ENCODE measurements at regions not wholly inside any gene's neighbourhood (a gene's known extent, or its start where the extent isn't known, plus 50 kb on each side); places are given as distances from the start of the nearest gene placed in this dataset.

- H3K4me1 ChIP-seq (ENCODE audit: control insufficient read depth, extremely low read depth, insufficient read depth, low read length) = peaks cover 14% of the 10 kb centered on the region
- no peak for TF ChIP-seq EZH2 (IDR thresholded peaks at IDR 0.05; ENCODE audit: low read length, missing control alignments)
- no peak for TF ChIP-seq CTCF (conservative IDR thresholded peaks at IDR 0.05 in 1 of 2, IDR thresholded peaks at IDR 0.05 in 1 of 2; ENCODE audit: low read depth in 1 of 2, low read length in 2 of 2)
- DNase-seq (ENCODE audit: low read depth in 2 of 2) = no peak
- no peak overlapping the region for H2AFZ ChIP-seq (ENCODE audit: low read length)
- H3K79me2 ChIP-seq (ENCODE audit: control insufficient read depth, insufficient read depth, low read length) = no peaks in the 10 kb centered on the region
- H3K9ac ChIP-seq (ENCODE audit: insufficient read depth, low read length) = no peak overlapping the region
- H3K4me2 ChIP-seq (ENCODE audit: extremely low read depth, insufficient read depth, low read length) = no peak overlapping the region
- H3K27me3 ChIP-seq (ENCODE audit: control insufficient read depth, insufficient read depth, low read length) = peaks cover 7% of the 10 kb centered on the region
- H3K27ac ChIP-seq (ENCODE audit: insufficient read depth, low read length) = no peak overlapping the region
- no peaks in the 10 kb centered on the region for H3K36me3 ChIP-seq (ENCODE audit: control insufficient read depth, insufficient read depth, low read length)
- no peaks in the 10 kb centered on the region for H3K9me3 ChIP-seq (ENCODE audit: control insufficient read depth, insufficient read depth, low read depth, low read length)
- H4K20me1 ChIP-seq (ENCODE audit: control insufficient read depth, extremely low read depth, insufficient read depth, low read length) = no peaks in the 10 kb centered on the region
- H3K4me3 ChIP-seq (replicated peaks in 1 of 4; ENCODE audit: control extremely low read depth in 1 of 4, insufficient read depth in 1 of 4, low read depth in 3 of 4, low read length in 4 of 4) = no peak overlapping the region
Observed at GRCh38 chr15:31477301-31477700, 150.7 kb downstream of the KLF13 start.

GRCh38 chr15:31477851-31478701, 151.4 kb downstream of the KLF13 start:
- no peak overlapping the region for H3K4me2 ChIP-seq (ENCODE audit: extremely low read depth, insufficient read depth, low read length)
- no peak overlapping the region for H2AFZ ChIP-seq (ENCODE audit: low read length)
- peaks cover 13% of the 10 kb centered on the region for H3K27me3 ChIP-seq (ENCODE audit: control insufficient read depth, insufficient read depth, low read length)
- no peaks in the 10 kb centered on the region for H4K20me1 ChIP-seq (ENCODE audit: control insufficient read depth, extremely low read depth, insufficient read depth, low read length)
- H3K9ac ChIP-seq (ENCODE audit: insufficient read depth, low read length) = no peak overlapping the region
- no peaks in the 10 kb centered on the region for H3K36me3 ChIP-seq (ENCODE audit: control insufficient read depth, insufficient read depth, low read length)
- TF ChIP-seq EZH2 (IDR thresholded peaks at IDR 0.05; ENCODE audit: low read length, missing control alignments) (no peak), CTCF (conservative IDR thresholded peaks at IDR 0.05 in 1 of 2, IDR thresholded peaks at IDR 0.05 in 1 of 2; ENCODE audit: low read depth in 1 of 2, low read length in 2 of 2) (no peak)
- no peaks in the 10 kb centered on the region for H3K9me3 ChIP-seq (ENCODE audit: control insufficient read depth, insufficient read depth, low read depth, low read length)
- no peak for DNase-seq (ENCODE audit: low read depth in 2 of 2)
- no peak overlapping the region for H3K27ac ChIP-seq (ENCODE audit: insufficient read depth, low read length)
- H3K4me1 ChIP-seq (ENCODE audit: control insufficient read depth, extremely low read depth, insufficient read depth, low read length) = peaks cover 6% of the 10 kb centered on the region
- H3K4me3 ChIP-seq (replicated peaks in 1 of 4; ENCODE audit: control extremely low read depth in 1 of 4, insufficient read depth in 1 of 4, low read depth in 3 of 4, low read length in 4 of 4) = no peak overlapping the region
- no peaks in the 10 kb centered on the region for H3K79me2 ChIP-seq (ENCODE audit: control insufficient read depth, insufficient read depth, low read length)

GRCh38 chr15:31478702-31479221, 152.1 kb downstream of the KLF13 start:
- H4K20me1 ChIP-seq (ENCODE audit: control insufficient read depth, extremely low read depth, insufficient read depth, low read length) = no peaks in the 10 kb centered on the region
- no peak overlapping the region for H3K9ac ChIP-seq (ENCODE audit: insufficient read depth, low read length)
- H3K4me1 ChIP-seq (ENCODE audit: control insufficient read depth, extremely low read depth, insufficient read depth, low read length) = no peaks in the 10 kb centered on the region
- no peaks in the 10 kb centered on the region for H3K9me3 ChIP-seq (ENCODE audit: control insufficient read depth, insufficient read depth, low read depth, low read length)
- no peak overlapping the region for H3K4me3 ChIP-seq (replicated peaks in 1 of 4; ENCODE audit: control extremely low read depth in 1 of 4, insufficient read depth in 1 of 4, low read depth in 3 of 4, low read length in 4 of 4)
- H2AFZ ChIP-seq (ENCODE audit: low read length) = no peak overlapping the region
- DNase-seq (ENCODE audit: low read depth in 2 of 2) = no peak
- no peak overlapping the region for H3K27ac ChIP-seq (ENCODE audit: insufficient read depth, low read length)
- peaks cover 14% of the 10 kb centered on the region for H3K27me3 ChIP-seq (ENCODE audit: control insufficient read depth, insufficient read depth, low read length)
- H3K4me2 ChIP-seq (ENCODE audit: extremely low read depth, insufficient read depth, low read length) = no peak overlapping the region
- no peaks in the 10 kb centered on the region for H3K36me3 ChIP-seq (ENCODE audit: control insufficient read depth, insufficient read depth, low read length)
- no peaks in the 10 kb centered on the region for H3K79me2 ChIP-seq (ENCODE audit: control insufficient read depth, insufficient read depth, low read length)
- TF ChIP-seq CTCF (conservative IDR thresholded peaks at IDR 0.05 in 1 of 2, IDR thresholded peaks at IDR 0.05 in 1 of 2; ENCODE audit: low read depth in 1 of 2, low read length in 2 of 2) = no peak
- TF ChIP-seq EZH2 (IDR thresholded peaks at IDR 0.05; ENCODE audit: low read length, missing control alignments) = no peak
